ENCODE measurements at regions not wholly inside any gene's neighbourhood (a gene's known extent, or its start where the extent isn't known, plus 50 kb on each side); places are given as distances from the start of the nearest gene placed in this dataset.
A peak's percentile ranks its signal among the peaks of the same experiment; 100 is the strongest.

- DNase-seq (ENCODE audit: low spot score): no peak
These were observed 189.0 kb upstream of the CDYL start for GRCh38 chr6:4587171-4587570.

- no peak for DNase-seq (ENCODE audit: low spot score)
These were observed 189.7 kb upstream of the CDYL start for GRCh38 chr6:4586469-4586859.

GRCh38 chr6:4585682-4586468, 190.3 kb upstream of the CDYL start:
- DNase-seq (ENCODE audit: low spot score): peak; percentile 9

GRCh38 chr6:4584801-4585200, 191.4 kb upstream of the CDYL start:
- DNase-seq (ENCODE audit: low spot score): no peak

- DNase-seq (ENCODE audit: low spot score): no peak
These were observed 193.4 kb upstream of the CDYL start for GRCh38 chr6:4582506-4583417.

- DNase-seq (ENCODE audit: low spot score): peak; percentile 16
These were observed 194.5 kb upstream of the CDYL start for GRCh38 chr6:4581468-4582385.

GRCh38 chr6:4580361-4580760, 195.8 kb upstream of the CDYL start:
- no peak for DNase-seq (ENCODE audit: low spot score)

GRCh38 chr6:4577406-4577805, 198.8 kb upstream of the CDYL start:
- DNase-seq (ENCODE audit: low spot score): no peak

GRCh38 chr6:4575714-4576113, 200.5 kb upstream of the CDYL start:
- no peak for DNase-seq (ENCODE audit: low spot score)

- DNase-seq (ENCODE audit: low spot score): no peak
These were observed 202.2 kb upstream of the CDYL start for GRCh38 chr6:4574007-4574406.

- no peak for DNase-seq (ENCODE audit: low spot score)
These were observed 205.2 kb upstream of the CDYL start for GRCh38 chr6:4571011-4571410.

- no peak for DNase-seq (ENCODE audit: low spot score)
These were observed 208.1 kb upstream of the CDYL start for GRCh38 chr6:4568138-4568537.

- no peak for DNase-seq (ENCODE audit: low spot score)
These were observed 209.1 kb upstream of the CDYL start for GRCh38 chr6:4567141-4567540.

GRCh38 chr6:4565301-4566250, 210.6 kb upstream of the CDYL start:
- no peak for DNase-seq (ENCODE audit: low spot score)

GRCh38 chr6:4564801-4565271, 211.4 kb upstream of the CDYL start:
- no peak for DNase-seq (ENCODE audit: low spot score)

GRCh38 chr6:4563877-4564276, 212.3 kb upstream of the CDYL start:
- DNase-seq (ENCODE audit: low spot score): no peak

GRCh38 chr6:4563156-4563555, 213.0 kb upstream of the CDYL start:
- no peak for DNase-seq (ENCODE audit: low spot score)

- no peak for DNase-seq (ENCODE audit: low spot score)
These were observed 214.3 kb upstream of the CDYL start for GRCh38 chr6:4561773-4562400.

GRCh38 chr6:4561078-4561435, 215.1 kb upstream of the CDYL start:
- DNase-seq (ENCODE audit: low spot score): no peak
